ENCODE measurements at regions not wholly inside any gene's neighbourhood (a gene's known extent, or its start where the extent isn't known, plus 50 kb on each side); places are given as distances from the start of the nearest gene placed in this dataset.
"Not testable (repeated sequence)": the region's sequence is repeated elsewhere in the genome, so short reads cannot be mapped to it uniquely, and the experiment has no call there.

GRCh38 chr18:34528177-34528576, 181.9 kb upstream of the DTNA start:
- DNase-seq (ENCODE audit: low read depth, low spot score): no peak

- no peak for DNase-seq (ENCODE audit: low read depth, low spot score)
Measured at GRCh38 chr18:34529358-34530335, 180.5 kb upstream of the DTNA start.

- no peak for DNase-seq (ENCODE audit: low read depth, low spot score)
Measured at GRCh38 chr18:34531110-34531509, 179.0 kb upstream of the DTNA start.

- DNase-seq (ENCODE audit: low read depth, low spot score): not testable (repeated sequence)
Measured at GRCh38 chr18:34534642-34535041, 175.5 kb upstream of the DTNA start.

GRCh38 chr18:34540897-34541296, 169.2 kb upstream of the DTNA start:
- no peak for DNase-seq (ENCODE audit: low read depth, low spot score)

GRCh38 chr18:34542625-34543024, 167.5 kb upstream of the DTNA start:
- no peak for DNase-seq (ENCODE audit: low read depth, low spot score)

- DNase-seq (ENCODE audit: low read depth, low spot score): no peak
Measured at GRCh38 chr18:34543356-34543755, 166.7 kb upstream of the DTNA start.

GRCh38 chr18:34543945-34544344, 166.2 kb upstream of the DTNA start:
- DNase-seq (ENCODE audit: low read depth, low spot score): no peak

GRCh38 chr18:34544930-34545329, 165.2 kb upstream of the DTNA start:
- no peak for DNase-seq (ENCODE audit: low read depth, low spot score)

- DNase-seq (ENCODE audit: low read depth, low spot score): no peak
Measured at GRCh38 chr18:34548120-34548972, 161.8 kb upstream of the DTNA start.

GRCh38 chr18:34548973-34549294, 161.2 kb upstream of the DTNA start:
- DNase-seq (ENCODE audit: low read depth, low spot score): no peak

- DNase-seq (ENCODE audit: low read depth, low spot score): no peak
Measured at GRCh38 chr18:34549367-34549766, 160.7 kb upstream of the DTNA start.

GRCh38 chr18:34550156-34550555, 159.9 kb upstream of the DTNA start:
- no peak for DNase-seq (ENCODE audit: low read depth, low spot score)

GRCh38 chr18:34550902-34551301, 159.2 kb upstream of the DTNA start:
- no peak for DNase-seq (ENCODE audit: low read depth, low spot score)

- no peak for DNase-seq (ENCODE audit: low read depth, low spot score)
Measured at GRCh38 chr18:34551824-34552223, 158.3 kb upstream of the DTNA start.

GRCh38 chr18:34562252-34562870, 147.7 kb upstream of the DTNA start:
- no peak for DNase-seq (ENCODE audit: low read depth, low spot score)

- DNase-seq (ENCODE audit: low read depth, low spot score): no peak
Measured at GRCh38 chr18:34567857-34568256, 142.2 kb upstream of the DTNA start.

- DNase-seq (ENCODE audit: low read depth, low spot score): no peak
Measured at GRCh38 chr18:34576622-34577021, 133.5 kb upstream of the DTNA start.

GRCh38 chr18:34583895-34584294, 126.2 kb upstream of the DTNA start:
- DNase-seq (ENCODE audit: low read depth, low spot score): no peak

- no peak for DNase-seq (ENCODE audit: low read depth, low spot score)
Measured at GRCh38 chr18:34590503-34590902, 119.6 kb upstream of the DTNA start.

- DNase-seq (ENCODE audit: low read depth, low spot score): no peak
Measured at GRCh38 chr18:34591920-34592444, 118.1 kb upstream of the DTNA start.

GRCh38 chr18:34592481-34592880, 117.6 kb upstream of the DTNA start:
- no peak for DNase-seq (ENCODE audit: low read depth, low spot score)
